Mammary epithelial cell (primary cell): ENCODE measurements at regions not wholly inside any gene's neighbourhood (a gene's known extent, or its start where the extent isn't known, plus 50 kb on each side); places are given as distances from the start of the nearest gene placed in this dataset.

Experiments used
- EZH2 ChIP-seq: IDR thresholded peaks from 2 replicates; pipeline ENCODE4 v1.6.1; 2012; ENCODE audit warnings: low read length, inconsistent platforms, borderline replicate concordance
- TF ChIP-seq, protein P1 (sequence below), 2 donors: IDR thresholded peaks in 1 of 2; conservative IDR thresholded peaks in 1 of 2; 2 replicates each; pipeline ENCODE4 v1.5.1; 2011 to 2012; ENCODE audit warnings: inconsistent platforms in 2 of 2, low read length in 2 of 2, mild to moderate bottlenecking in 2 of 2, control low read depth in 1 of 2, low read depth in 1 of 2; ENCODE audit not compliant: insufficient read depth in 1 of 2; ENCODE audit errors: extremely low read depth in 1 of 2

DNA sequence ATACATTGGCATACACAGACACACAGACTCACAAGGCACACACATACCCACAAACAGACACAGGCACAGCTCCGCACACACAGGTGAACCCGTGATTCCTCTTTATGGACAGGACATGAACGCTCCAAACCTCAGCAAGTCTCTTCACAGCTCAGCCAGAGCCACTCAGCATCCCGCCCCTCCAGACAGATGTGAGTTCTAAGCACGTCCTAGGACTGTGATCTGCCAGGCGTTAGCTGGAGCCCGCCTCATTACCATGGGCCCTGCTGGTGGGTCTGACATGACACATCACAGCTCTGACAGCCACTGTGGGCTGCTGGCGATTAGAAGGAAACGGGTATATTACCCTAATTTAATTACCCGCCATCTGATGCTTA, 176.7 kb upstream of the PPP2R2D start:
- TF ChIP-seq EZH2 = no peak
- TF ChIP-seq, protein P1, sequence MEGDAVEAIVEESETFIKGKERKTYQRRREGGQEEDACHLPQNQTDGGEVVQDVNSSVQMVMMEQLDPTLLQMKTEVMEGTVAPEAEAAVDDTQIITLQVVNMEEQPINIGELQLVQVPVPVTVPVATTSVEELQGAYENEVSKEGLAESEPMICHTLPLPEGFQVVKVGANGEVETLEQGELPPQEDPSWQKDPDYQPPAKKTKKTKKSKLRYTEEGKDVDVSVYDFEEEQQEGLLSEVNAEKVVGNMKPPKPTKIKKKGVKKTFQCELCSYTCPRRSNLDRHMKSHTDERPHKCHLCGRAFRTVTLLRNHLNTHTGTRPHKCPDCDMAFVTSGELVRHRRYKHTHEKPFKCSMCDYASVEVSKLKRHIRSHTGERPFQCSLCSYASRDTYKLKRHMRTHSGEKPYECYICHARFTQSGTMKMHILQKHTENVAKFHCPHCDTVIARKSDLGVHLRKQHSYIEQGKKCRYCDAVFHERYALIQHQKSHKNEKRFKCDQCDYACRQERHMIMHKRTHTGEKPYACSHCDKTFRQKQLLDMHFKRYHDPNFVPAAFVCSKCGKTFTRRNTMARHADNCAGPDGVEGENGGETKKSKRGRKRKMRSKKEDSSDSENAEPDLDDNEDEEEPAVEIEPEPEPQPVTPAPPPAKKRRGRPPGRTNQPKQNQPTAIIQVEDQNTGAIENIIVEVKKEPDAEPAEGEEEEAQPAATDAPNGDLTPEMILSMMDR (conservative IDR thresholded peaks at IDR 0.05 in 1 of 2, IDR thresholded peaks at IDR 0.05 in 1 of 2; ENCODE audit: extremely low read depth in 1 of 2, insufficient read depth in 1 of 2, low read depth in 1 of 2, low read length in 2 of 2) = no peak
